ENCODE measurements at regions not wholly inside any gene's neighbourhood (a gene's known extent, or its start where the extent isn't known, plus 50 kb on each side); places are given as distances from the start of the nearest gene placed in this dataset.

GRCh38 chr6:133128191-133128590, 113.0 kb upstream of the EYA4 start:
- no peak for TF ChIP-seq CTCF (IDR thresholded peaks at IDR 0.05)
- no peak for TF ChIP-seq POLR2AphosphoS5 (IDR thresholded peaks at IDR 0.05)
- TF ChIP-seq POLR2A (IDR thresholded peaks at IDR 0.05): no peak

All from transverse colon (tissue), 4 donors.